K562 (cell line): ENCODE measurements at regions not wholly inside any gene's neighbourhood (a gene's known extent, or its start where the extent isn't known, plus 50 kb on each side); places are given as distances from the start of the nearest gene placed in this dataset.

ENCODE experiments used
- ATAC-seq: fragments of 200-7000 bp; cut with Tn5 transposase; 3 replicates; pipeline ENCODE4 v1.9.1; 2020; ENCODE audit warnings: moderate library complexity
- BruUV-seq: library from RNA; stranded (reverse); fragments of 400-500 nt; replicated peaks from 2 replicates; lab custom pipeline; 2021; lab: Mats Ljungman, UMichigan
- CTCF ChIA-PET: fragments of 300-600 bp; formaldehyde crosslinking; extraction: SDS; loops from one replicate; lab custom pipeline; 2021; ENCODE audit warnings: low intra/inter-chr PET ratio; lab: Yijun Ruan, JAX
- POLR2A ChIA-PET: fragments of 300-600, 350-650 bp; sonication (Branson Sonifier 250); formaldehyde crosslinking; extraction: SDS; loops from one replicate; lab custom pipeline; 2021; ENCODE audit warnings: antibody characterized with exemption, inconsistent platforms; lab: Yijun Ruan, JAX
- DNase-seq, 4 experiments: peaks; one replicate each; pipeline versions ENCODE4 v3.0.0 to v3.0.0-alpha.2; 2011 to 2018; ENCODE audit warnings: low spot score in 3 of 4, mixed read lengths in 3 of 4; ENCODE audit errors: extremely low read depth in 1 of 4
- FAIRE-seq: peaks from 2 replicates; lab custom pipeline; 2011; peaks lifted over from hg19 to GRCh38; lab: Jason Lieb, UNC
- H2AFZ ChIP-seq: 2 replicates; pipeline ENCODE4 v1.6.0; 2011; ENCODE audit warnings: low read depth, low read length, control low read depth, inconsistent platforms
- H3K27ac ChIP-seq: fragments of 200-600 bp; 3 replicates; pipeline ENCODE4 v1.8.0; 2011; ENCODE audit warnings: low read depth, mild to moderate bottlenecking, control low read depth, inconsistent platforms, low read length, moderate library complexity, mixed read lengths; ENCODE audit errors: extremely low read depth
- H3K27me3 ChIP-seq, 2 experiments: fragments of 300-600 bp in 1 of 2; 2 replicates in 1 of 2; 3 replicates in 1 of 2; pipeline versions ENCODE4 v1.6.0 to v1.8.0; 2011; ENCODE audit warnings: inconsistent platforms in 2 of 2, low read length in 2 of 2, mild to moderate bottlenecking in 1 of 2, mixed read lengths in 1 of 2, moderate library complexity in 1 of 2; ENCODE audit not compliant: control insufficient read depth in 2 of 2, insufficient read depth in 2 of 2
- H3K36me3 ChIP-seq: fragments of 300-600 bp; 3 replicates; pipeline ENCODE4 v1.8.0; 2011; ENCODE audit warnings: mild to moderate bottlenecking, low read length, inconsistent platforms; ENCODE audit not compliant: control insufficient read depth, insufficient read depth
- H3K4me1 ChIP-seq, 2 experiments: fragments of 200-600 bp in 1 of 2; replicated peaks in 1 of 2; 2 replicates in 1 of 2; 3 replicates in 1 of 2; pipeline versions ENCODE4 v1.5.1 to v1.8.0; 2011; ENCODE audit warnings: inconsistent platforms in 2 of 2, low read length in 2 of 2, mild to moderate bottlenecking in 1 of 2, mixed read lengths in 1 of 2, moderate library complexity in 1 of 2; ENCODE audit not compliant: control insufficient read depth in 2 of 2, insufficient read depth in 2 of 2
- H3K4me2 ChIP-seq: 2 replicates; pipeline ENCODE4 v1.6.1; 2011; ENCODE audit warnings: low read length, control low read depth, inconsistent platforms, mixed read lengths; ENCODE audit not compliant: insufficient read depth
- H3K4me3 ChIP-seq: fragments of 200-600 bp; sonication (generic), shearing (Covaris generic); 2 replicates; pipeline ENCODE4 v1.5.1; 2016; ENCODE audit warnings: control low read depth, inconsistent platforms
- H3K79me2 ChIP-seq: fragments of 200-600 bp; 3 replicates; pipeline ENCODE4 v1.8.0; 2011; ENCODE audit warnings: low read length, inconsistent platforms; ENCODE audit not compliant: control insufficient read depth, insufficient read depth
- H3K9ac ChIP-seq, 2 experiments: 2 replicates each; pipeline versions ENCODE4 v1.6.0 to v1.6.1; 2011; ENCODE audit warnings: low read depth in 2 of 2, low read length in 2 of 2, control low read depth in 1 of 2, inconsistent platforms in 1 of 2, mild to moderate bottlenecking in 1 of 2, mixed read lengths in 1 of 2; ENCODE audit not compliant: insufficient read depth in 1 of 2
- H3K9me1 ChIP-seq: one replicate; pipeline ENCODE4 v1.6.0; 2011; ENCODE audit warnings: inconsistent platforms, mild to moderate bottlenecking, low read length, moderate library complexity; ENCODE audit not compliant: control insufficient read depth, insufficient read depth
- H3K9me3 ChIP-seq: replicated peaks from 2 replicates; pipeline ENCODE4 v1.5.1; 2011; ENCODE audit warnings: low read depth, low read length, inconsistent platforms; ENCODE audit not compliant: control insufficient read depth, insufficient read depth
- H4K20me1 ChIP-seq: replicated peaks from 2 replicates; pipeline ENCODE4 v1.6.1; 2011; ENCODE audit warnings: low read length, inconsistent platforms, mixed read lengths; ENCODE audit not compliant: control insufficient read depth, insufficient read depth
- C11orf30 ChIP-seq: fragments of 450-650 bp; IDR thresholded peaks from 2 replicates; pipeline ENCODE4 v1.6.1; 2016; ENCODE audit warnings: low read depth, mild to moderate bottlenecking
- FOXA1 ChIP-seq: fragments of 450-650 bp; IDR thresholded peaks from 2 replicates; pipeline ENCODE4 v1.6.1; 2016; ENCODE audit warnings: mild to moderate bottlenecking, borderline replicate concordance
- IFI16 ChIP-seq: fragments of 250-450 bp; sonication (Bioruptor Pico); IDR thresholded peaks from 2 replicates; pipeline ENCODE4 v2.1.2; 2022; ENCODE audit warnings: mild to moderate bottlenecking, inconsistent platforms
- NCOA2 ChIP-seq, 2 experiments: fragments of 450-650 bp; IDR thresholded peaks; 2 replicates each; pipeline ENCODE4 v1.6.1; 2018; ENCODE audit warnings: mild to moderate bottlenecking in 2 of 2, moderate library complexity in 1 of 2; ENCODE audit not compliant: partially characterized antibody in 2 of 2
- PCBP2 ChIP-seq: fragments of 200-400 bp; formaldehyde crosslinking; IDR thresholded peaks from 2 replicates; pipeline ENCODE4 v1.6.1; 2018; ENCODE audit warnings: low read length, low read depth, mild to moderate bottlenecking, moderate library complexity; ENCODE audit not compliant: poor library complexity, severe bottlenecking
- PHF8 ChIP-seq: fragments of 200-600 bp; sonication (generic); IDR thresholded peaks from 2 replicates; pipeline ENCODE4 v1.6.1; 2012; ENCODE audit warnings: mixed run types, mild to moderate bottlenecking, inconsistent platforms, low read length, moderate library complexity, borderline replicate concordance
- SAFB2 ChIP-seq: fragments of 200-400 bp; formaldehyde crosslinking; IDR thresholded peaks from 2 replicates; pipeline ENCODE4 v1.6.1; 2018; ENCODE audit warnings: borderline replicate concordance, low read length, low read depth, moderate library complexity; ENCODE audit not compliant: severe bottlenecking
- WGBS: fragments of 100-300 bp; shearing (Covaris generic); methylation state at CpG from one replicate; pipeline ENCODE4 v1.1.6; 2016; ENCODE audit warnings: low coverage, mixed read lengths; ENCODE audit not compliant: insufficient coverage; ENCODE audit errors: missing lambda C conversion rate; 5-methylcytosine and 5-hydroxymethylcytosine counted together
- in situ Hi-C: fragments of 300-500 bp; cut with MboI; formaldehyde crosslinking; loops from 4 replicates; pipeline ENCODE4 v1.15.0; 2018; ENCODE audit warnings: inconsistent platforms, mixed read lengths
- intact Hi-C: fragments of 100-400 bp; cut with micrococcal nuclease; formaldehyde crosslinking; loops from 2 replicates; pipeline ENCODE4 v1.14.2; 2022
- TF ChIP-seq, protein P1 (sequence below): fragments of 250-450 bp; sonication (Bioruptor Pico); IDR thresholded peaks from 2 replicates; pipeline ENCODE4 v1.4.0; 2020
- TF ChIP-seq, protein P2 (sequence below): fragments of 250-450 bp; sonication (Bioruptor Pico); IDR thresholded peaks from 2 replicates; pipeline ENCODE4 v1.9.0; 2021; ENCODE audit warnings: mild to moderate bottlenecking
- TF ChIP-seq, protein P3 (sequence below): fragments of 250-450 bp; sonication (Bioruptor Pico); IDR thresholded peaks from 2 replicates; pipeline ENCODE4 v1.8.0; 2022; ENCODE audit warnings: inconsistent platforms, mild to moderate bottlenecking, moderate library complexity, borderline replicate concordance

DNA sequence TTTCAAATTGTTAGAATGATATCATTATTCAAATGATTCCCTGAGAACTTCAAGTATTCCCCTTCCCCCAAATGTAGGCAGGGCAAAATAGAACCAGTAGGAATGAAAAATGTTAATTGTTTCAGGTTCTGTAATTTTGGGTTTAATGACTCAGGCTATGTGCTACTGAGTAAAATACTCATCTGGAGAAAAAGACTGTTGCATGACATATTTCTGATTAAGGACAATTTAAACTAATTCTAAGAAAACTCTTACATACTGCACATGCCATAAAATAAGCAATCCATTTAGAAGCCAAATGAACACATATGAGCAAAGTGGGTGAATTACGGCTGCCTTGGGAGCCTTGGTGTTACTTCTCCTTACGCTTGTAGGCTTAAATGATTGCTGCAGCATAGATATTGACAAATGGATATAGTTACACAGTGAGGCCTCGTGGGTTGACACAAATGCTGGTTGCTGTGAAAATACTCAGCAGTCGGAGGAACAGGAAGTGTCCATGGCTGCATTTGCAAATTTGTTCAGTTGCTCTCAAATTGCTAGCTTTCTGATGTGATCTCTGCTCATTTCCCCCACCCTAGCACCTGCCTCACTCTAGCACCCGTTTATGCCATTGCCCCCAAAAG is 174.9 kb upstream of the DMAC1 start:
- Histone ChIP-seq H3K9me3 (no peaks in the 10 kb centered on the region), H3K4me2 (no peak overlapping the region), H3K27ac (no peak overlapping the region), H3K4me3 (no peak overlapping the region), H3K9ac (no peak overlapping the region), H2AFZ (no peak overlapping the region), H3K36me3 (no peaks in the 10 kb centered on the region), H3K79me2 (no peaks in the 10 kb centered on the region), H3K27me3 (no peaks in the 10 kb centered on the region), H3K4me1 (no peaks in the 10 kb centered on the region), H4K20me1 (no peaks in the 10 kb centered on the region), H3K9me1 (no peaks in the 10 kb centered on the region)
- in situ Hi-C loops (no loop called here), intact Hi-C loops (no loop called here)
- CTCF ChIA-PET: no interaction called here
- POLR2A ChIA-PET: no interaction called here
- ATAC-seq: no peak
- no TSS peak for BruUV-seq
- TF ChIP-seq PCBP2: no peak
- TF ChIP-seq, protein P1, sequence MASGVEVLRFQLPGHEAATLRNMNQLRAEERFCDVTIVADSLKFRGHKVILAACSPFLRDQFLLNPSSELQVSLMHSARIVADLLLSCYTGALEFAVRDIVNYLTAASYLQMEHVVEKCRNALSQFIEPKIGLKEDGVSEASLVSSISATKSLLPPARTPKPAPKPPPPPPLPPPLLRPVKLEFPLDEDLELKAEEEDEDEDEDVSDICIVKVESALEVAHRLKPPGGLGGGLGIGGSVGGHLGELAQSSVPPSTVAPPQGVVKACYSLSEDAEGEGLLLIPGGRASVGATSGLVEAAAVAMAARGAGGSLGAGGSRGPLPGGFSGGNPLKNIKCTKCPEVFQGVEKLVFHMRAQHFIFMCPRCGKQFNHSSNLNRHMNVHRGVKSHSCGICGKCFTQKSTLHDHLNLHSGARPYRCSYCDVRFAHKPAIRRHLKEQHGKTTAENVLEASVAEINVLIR (CRISPR knock-in tag): no peak
- TF ChIP-seq NCOA2 (IDR thresholded peaks at IDR 0.05; ENCODE audit: partially characterized antibody in 2 of 2): no peak
- TF ChIP-seq, protein P2, sequence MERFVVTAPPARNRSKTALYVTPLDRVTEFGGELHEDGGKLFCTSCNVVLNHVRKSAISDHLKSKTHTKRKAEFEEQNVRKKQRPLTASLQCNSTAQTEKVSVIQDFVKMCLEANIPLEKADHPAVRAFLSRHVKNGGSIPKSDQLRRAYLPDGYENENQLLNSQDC (CRISPR knock-in tag): no peak
- no peak for TF ChIP-seq IFI16 (CRISPR knock-in tag)
- TF ChIP-seq PHF8: no peak
- TF ChIP-seq SAFB2: no peak
- TF ChIP-seq, protein P3, sequence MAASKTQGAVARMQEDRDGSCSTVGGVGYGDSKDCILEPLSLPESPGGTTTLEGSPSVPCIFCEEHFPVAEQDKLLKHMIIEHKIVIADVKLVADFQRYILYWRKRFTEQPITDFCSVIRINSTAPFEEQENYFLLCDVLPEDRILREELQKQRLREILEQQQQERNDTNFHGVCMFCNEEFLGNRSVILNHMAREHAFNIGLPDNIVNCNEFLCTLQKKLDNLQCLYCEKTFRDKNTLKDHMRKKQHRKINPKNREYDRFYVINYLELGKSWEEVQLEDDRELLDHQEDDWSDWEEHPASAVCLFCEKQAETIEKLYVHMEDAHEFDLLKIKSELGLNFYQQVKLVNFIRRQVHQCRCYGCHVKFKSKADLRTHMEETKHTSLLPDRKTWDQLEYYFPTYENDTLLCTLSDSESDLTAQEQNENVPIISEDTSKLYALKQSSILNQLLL (CRISPR knock-in tag): no peak
- TF ChIP-seq C11orf30: no peak
- TF ChIP-seq FOXA1: no peak
- FAIRE-seq: no peak
- no peak for DNase-seq
- WGBS: 0% methylated on average over 4 of the region's 5 CpGs
